ENCODE measurements at regions not wholly inside any gene's neighbourhood (a gene's known extent, or its start where the extent isn't known, plus 50 kb on each side); places are given as distances from the start of the nearest gene placed in this dataset.

- BruUV-seq (replicated peaks): no TSS peak
- ChIA-PET CTCF (no interaction called here), POLR2A (no interaction called here)
- Histone ChIP-seq H3K4me3 (ENCODE audit: low read depth in 2 of 2, low read length in 2 of 2) (no peak overlapping the region), H3K27me3 (ENCODE audit: control insufficient read depth, insufficient read depth, low read length) (no peaks in the 10 kb centered on the region), H3K36me3 (ENCODE audit: control insufficient read depth, insufficient read depth, low read length) (no peaks in the 10 kb centered on the region), H3K4me1 (ENCODE audit: control insufficient read depth, insufficient read depth, low read length) (no peaks in the 10 kb centered on the region), H3K9me3 (ENCODE audit: control insufficient read depth, insufficient read depth, low read depth, low read length) (0 out of 2 replicates have a peak, but pooled peaks cover 2% of the 10 kb centered on the region), H3K27ac (ENCODE audit: low read length) (no peak overlapping the region)
- no peak for DNase-seq (ENCODE audit: low read depth, low spot score)
- no peak for ATAC-seq
- TF ChIP-seq, protein P1, sequence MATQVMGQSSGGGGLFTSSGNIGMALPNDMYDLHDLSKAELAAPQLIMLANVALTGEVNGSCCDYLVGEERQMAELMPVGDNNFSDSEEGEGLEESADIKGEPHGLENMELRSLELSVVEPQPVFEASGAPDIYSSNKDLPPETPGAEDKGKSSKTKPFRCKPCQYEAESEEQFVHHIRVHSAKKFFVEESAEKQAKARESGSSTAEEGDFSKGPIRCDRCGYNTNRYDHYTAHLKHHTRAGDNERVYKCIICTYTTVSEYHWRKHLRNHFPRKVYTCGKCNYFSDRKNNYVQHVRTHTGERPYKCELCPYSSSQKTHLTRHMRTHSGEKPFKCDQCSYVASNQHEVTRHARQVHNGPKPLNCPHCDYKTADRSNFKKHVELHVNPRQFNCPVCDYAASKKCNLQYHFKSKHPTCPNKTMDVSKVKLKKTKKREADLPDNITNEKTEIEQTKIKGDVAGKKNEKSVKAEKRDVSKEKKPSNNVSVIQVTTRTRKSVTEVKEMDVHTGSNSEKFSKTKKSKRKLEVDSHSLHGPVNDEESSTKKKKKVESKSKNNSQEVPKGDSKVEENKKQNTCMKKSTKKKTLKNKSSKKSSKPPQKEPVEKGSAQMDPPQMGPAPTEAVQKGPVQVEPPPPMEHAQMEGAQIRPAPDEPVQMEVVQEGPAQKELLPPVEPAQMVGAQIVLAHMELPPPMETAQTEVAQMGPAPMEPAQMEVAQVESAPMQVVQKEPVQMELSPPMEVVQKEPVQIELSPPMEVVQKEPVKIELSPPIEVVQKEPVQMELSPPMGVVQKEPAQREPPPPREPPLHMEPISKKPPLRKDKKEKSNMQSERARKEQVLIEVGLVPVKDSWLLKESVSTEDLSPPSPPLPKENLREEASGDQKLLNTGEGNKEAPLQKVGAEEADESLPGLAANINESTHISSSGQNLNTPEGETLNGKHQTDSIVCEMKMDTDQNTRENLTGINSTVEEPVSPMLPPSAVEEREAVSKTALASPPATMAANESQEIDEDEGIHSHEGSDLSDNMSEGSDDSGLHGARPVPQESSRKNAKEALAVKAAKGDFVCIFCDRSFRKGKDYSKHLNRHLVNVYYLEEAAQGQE (IDR thresholded peaks at IDR 0.05; ENCODE audit: insufficient read depth in 1 of 2, low read depth in 2 of 2, low read length in 1 of 2): no peak
- no peak for TF ChIP-seq POLR2AphosphoS5 (IDR thresholded peaks at IDR 0.05; ENCODE audit: low read depth, low read length)
- no peak for TF ChIP-seq CTCF (IDR thresholded peaks at IDR 0.05)
- no peak for TF ChIP-seq TCF7L2 (IDR thresholded peaks at IDR 0.05; ENCODE audit: low read depth, low read length)
- TF ChIP-seq SIN3A (IDR thresholded peaks at IDR 0.05; ENCODE audit: borderline replicate concordance, insufficient read depth, low read depth, low read length): no peak
- in situ Hi-C loops (cut with HindIII; ENCODE audit: low pct_unique_long_range_greater_than_20kb, low sequenced_read_pairs): no loop called here
- intact Hi-C loops (cut with micrococcal nuclease; ENCODE audit: unreplicated experiment): no loop called here
Observed at GRCh38 chr10:57222603-57223002, 861.5 kb upstream of the ZWINT start.

- in situ Hi-C loops (cut with HindIII; ENCODE audit: low pct_unique_long_range_greater_than_20kb, low sequenced_read_pairs): no loop called here
- H3K36me3 ChIP-seq (ENCODE audit: control insufficient read depth, insufficient read depth, low read length): no peaks in the 10 kb centered on the region
- no peak for ATAC-seq
- no TSS peak for BruUV-seq (replicated peaks)
- no peak overlapping the region for H3K27ac ChIP-seq (ENCODE audit: low read length)
- intact Hi-C loops (cut with micrococcal nuclease; ENCODE audit: unreplicated experiment): no loop called here
- DNase-seq (ENCODE audit: low read depth, low spot score): no peak
- no peak overlapping the region for H3K4me3 ChIP-seq (ENCODE audit: low read depth in 2 of 2, low read length in 2 of 2)
- 0 out of 2 replicates have a peak, but pooled peaks cover 2% of the 10 kb centered on the region for H3K9me3 ChIP-seq (ENCODE audit: control insufficient read depth, insufficient read depth, low read depth, low read length)
- H3K27me3 ChIP-seq (ENCODE audit: control insufficient read depth, insufficient read depth, low read length): no peaks in the 10 kb centered on the region
- CTCF ChIA-PET: no interaction called here
- POLR2A ChIA-PET: no interaction called here
- no peaks in the 10 kb centered on the region for H3K4me1 ChIP-seq (ENCODE audit: control insufficient read depth, insufficient read depth, low read length)
- TF ChIP-seq, protein P1 (IDR thresholded peaks at IDR 0.05; ENCODE audit: insufficient read depth in 1 of 2, low read depth in 2 of 2, low read length in 1 of 2): no peak
- no peak for TF ChIP-seq TCF7L2 (IDR thresholded peaks at IDR 0.05; ENCODE audit: low read depth, low read length)
- TF ChIP-seq POLR2AphosphoS5 (IDR thresholded peaks at IDR 0.05; ENCODE audit: low read depth, low read length): no peak
- TF ChIP-seq SIN3A (IDR thresholded peaks at IDR 0.05; ENCODE audit: borderline replicate concordance, insufficient read depth, low read depth, low read length): no peak
- TF ChIP-seq CTCF (IDR thresholded peaks at IDR 0.05): no peak
Observed at GRCh38 chr10:57222129-57222528, 861.1 kb upstream of the ZWINT start.

Data from Panc1 (cell line).